ENCODE measurements at regions not wholly inside any gene's neighbourhood (a gene's known extent, or its start where the extent isn't known, plus 50 kb on each side); places are given as distances from the start of the nearest gene placed in this dataset.

DNA sequence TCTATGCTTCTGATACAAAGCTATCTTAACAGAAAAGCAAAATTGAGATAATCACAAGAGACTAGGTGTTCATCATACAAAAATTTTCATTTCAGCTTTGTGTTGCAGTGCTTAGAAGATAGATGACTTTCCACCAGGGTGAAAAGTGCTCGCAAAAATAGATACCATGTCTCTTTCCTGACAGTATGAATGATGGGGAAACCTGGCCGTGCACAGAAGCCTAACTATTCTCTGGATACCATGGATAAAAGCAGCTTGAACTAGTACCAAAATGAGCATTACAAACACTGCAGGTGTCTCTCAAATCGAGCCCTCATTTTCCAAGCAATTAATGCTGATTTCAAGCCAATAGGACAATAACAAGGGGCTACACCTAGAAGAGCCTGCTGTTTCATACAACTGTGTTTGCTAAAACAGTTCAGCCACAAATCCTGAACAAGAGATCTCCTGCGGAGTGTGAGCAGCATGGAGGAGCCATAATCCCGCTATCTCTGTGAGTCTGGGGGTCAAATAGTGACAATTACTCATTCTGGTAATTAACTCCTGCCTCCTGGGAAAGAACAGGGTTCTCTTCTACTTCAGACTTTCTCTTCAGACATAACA lies 507.6 kb downstream of the PID1 start:
- BruUV-seq (replicated peaks) = no TSS peak
- no peaks in the 10 kb centered on the region for H3K9me1 ChIP-seq (replicated peaks; ENCODE audit: control insufficient read depth, extremely low read depth, insufficient read depth, low read length)
- no peaks in the 10 kb centered on the region for H4K20me1 ChIP-seq (replicated peaks; ENCODE audit: control insufficient read depth, extremely low read depth, insufficient read depth, low read length)
- H3K27me3 ChIP-seq (ENCODE audit: control insufficient read depth in 2 of 2, insufficient read depth in 2 of 2, low read length in 2 of 2) = no peaks in the 10 kb centered on the region
- TF ChIP-seq JUN (IDR thresholded peaks at IDR 0.05; ENCODE audit: borderline replicate concordance, insufficient read depth, insufficient read length, low read depth) = no peak
- no peak for TF ChIP-seq EZH2 (IDR thresholded peaks at IDR 0.05; ENCODE audit: borderline replicate concordance, low read depth, low read length, severe bottlenecking)
- TF ChIP-seq MAX (IDR thresholded peaks at IDR 0.05; ENCODE audit: insufficient read depth, insufficient read length) = no peak
- no peak for TF ChIP-seq MYC (IDR thresholded peaks at IDR 0.05; ENCODE audit: low read depth, low read length)
- no peak for TF ChIP-seq POLR2AphosphoS5 (IDR thresholded peaks at IDR 0.05; ENCODE audit: insufficient read depth, low read depth, low read length)
- TF ChIP-seq GATA2 (IDR thresholded peaks at IDR 0.05; ENCODE audit: insufficient read depth, insufficient read length, low read depth, low read length) = no peak
- TF ChIP-seq, protein P1, sequence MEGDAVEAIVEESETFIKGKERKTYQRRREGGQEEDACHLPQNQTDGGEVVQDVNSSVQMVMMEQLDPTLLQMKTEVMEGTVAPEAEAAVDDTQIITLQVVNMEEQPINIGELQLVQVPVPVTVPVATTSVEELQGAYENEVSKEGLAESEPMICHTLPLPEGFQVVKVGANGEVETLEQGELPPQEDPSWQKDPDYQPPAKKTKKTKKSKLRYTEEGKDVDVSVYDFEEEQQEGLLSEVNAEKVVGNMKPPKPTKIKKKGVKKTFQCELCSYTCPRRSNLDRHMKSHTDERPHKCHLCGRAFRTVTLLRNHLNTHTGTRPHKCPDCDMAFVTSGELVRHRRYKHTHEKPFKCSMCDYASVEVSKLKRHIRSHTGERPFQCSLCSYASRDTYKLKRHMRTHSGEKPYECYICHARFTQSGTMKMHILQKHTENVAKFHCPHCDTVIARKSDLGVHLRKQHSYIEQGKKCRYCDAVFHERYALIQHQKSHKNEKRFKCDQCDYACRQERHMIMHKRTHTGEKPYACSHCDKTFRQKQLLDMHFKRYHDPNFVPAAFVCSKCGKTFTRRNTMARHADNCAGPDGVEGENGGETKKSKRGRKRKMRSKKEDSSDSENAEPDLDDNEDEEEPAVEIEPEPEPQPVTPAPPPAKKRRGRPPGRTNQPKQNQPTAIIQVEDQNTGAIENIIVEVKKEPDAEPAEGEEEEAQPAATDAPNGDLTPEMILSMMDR (IDR thresholded peaks at IDR 0.05; ENCODE audit: extremely low read depth in 1 of 2, insufficient read depth in 1 of 2, low read depth in 1 of 2, low read length in 2 of 2) = no peak
- no peak for TF ChIP-seq POLR2A (IDR thresholded peaks at IDR 0.05; ENCODE audit: low read depth, low read length)
- no peak for TF ChIP-seq FOS (IDR thresholded peaks at IDR 0.05; ENCODE audit: borderline replicate concordance, insufficient read depth, low read length)
- no peak overlapping the region for H3K4me3 ChIP-seq (replicated peaks in 1 of 3; ENCODE audit: insufficient read depth in 1 of 3, low read depth in 1 of 3, low read length in 3 of 3)
- H3K4me2 ChIP-seq (ENCODE audit: insufficient read depth, low read length) = no peak overlapping the region
- no peaks in the 10 kb centered on the region for H3K4me1 ChIP-seq (ENCODE audit: control insufficient read depth, extremely low read depth, insufficient read depth, low read length)
- no peak for FAIRE-seq
- H3K9me3 ChIP-seq (replicated peaks; ENCODE audit: control insufficient read depth, insufficient read depth, low read length) = peaks cover 3% of the 10 kb centered on the region
- DNase-seq (ENCODE audit: low read depth, low spot score) = no peak
- H3K9ac ChIP-seq (replicated peaks; ENCODE audit: extremely low read depth, insufficient read depth, low read length) = no peak overlapping the region
- dilution Hi-C loops (cut with MboI; ENCODE audit: extremely low pct_ligation_motif_present, low sequenced_read_pairs) = no loop called here
- CTCF ChIA-PET = no interaction called here
- no peak overlapping the region for H3K27ac ChIP-seq (ENCODE audit: insufficient read depth, low read depth, low read length)
- no peak overlapping the region for H2AFZ ChIP-seq (ENCODE audit: low read depth, low read length)
- no peaks in the 10 kb centered on the region for H3K36me3 ChIP-seq (ENCODE audit: control insufficient read depth in 2 of 2, extremely low read depth in 1 of 2, insufficient read depth in 2 of 2, low read length in 2 of 2)
- intact Hi-C loops (cut with micrococcal nuclease) = no loop called here
- POLR2A ChIA-PET = no interaction called here
- no peaks in the 10 kb centered on the region for H3K79me2 ChIP-seq (ENCODE audit: control insufficient read depth, insufficient read depth, low read length)

Measured in endothelial cell of umbilical vein (primary cell).